D341Med (cell line): ENCODE measurements at regions not wholly inside any gene's neighbourhood (a gene's known extent, or its start where the extent isn't known, plus 50 kb on each side); places are given as distances from the start of the nearest gene placed in this dataset.
"Not testable (repeated sequence)": the region's sequence is repeated elsewhere in the genome, so short reads cannot be mapped to it uniquely, and the experiment has no call there.

Experiments used
- DNase-seq: peaks from one replicate; pipeline ENCODE4 v3.0.0; 2012; ENCODE audit warnings: low spot score

DNA sequence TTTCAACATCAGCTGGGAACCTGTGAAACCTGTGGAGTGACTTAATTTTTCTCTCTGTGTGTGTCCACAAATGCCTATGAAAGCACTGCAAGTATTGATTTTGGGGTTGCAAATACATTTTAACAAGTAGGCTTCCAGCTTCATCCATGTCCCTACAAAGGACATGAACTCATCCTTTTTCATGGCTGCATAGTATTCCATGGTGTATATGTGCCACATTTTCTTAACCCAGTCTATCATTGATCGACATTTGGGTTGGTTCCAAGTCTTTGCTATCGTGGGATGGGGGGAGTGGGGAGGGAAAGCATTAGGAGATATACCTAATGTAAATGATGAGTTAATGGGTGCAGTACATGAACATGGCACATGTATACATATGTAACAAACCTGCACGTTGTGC is 711.3 kb downstream of the LTN1 start:
- not testable (repeated sequence) for DNase-seq

DNA sequence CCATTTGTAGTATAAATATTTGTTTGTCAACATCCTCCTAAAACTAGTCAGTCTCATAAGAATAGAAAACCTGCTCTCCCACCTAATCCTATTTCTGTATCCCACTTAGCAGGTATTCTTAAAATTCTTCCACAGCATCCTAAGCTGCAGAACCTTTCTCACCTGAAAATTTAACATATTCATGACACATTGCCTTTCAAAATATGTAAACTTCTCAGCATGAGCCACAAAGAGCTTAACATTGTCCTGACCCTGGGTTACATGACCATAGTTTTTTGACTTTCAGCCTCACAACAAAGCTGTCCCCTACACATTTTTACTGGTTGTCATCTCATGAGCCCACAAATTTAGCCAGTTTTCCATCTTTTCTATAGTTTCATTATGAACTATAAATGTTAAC is 712.1 kb downstream of the LTN1 start:
- DNase-seq, result no peak

GRCh38 chr21:28277324-28277723 is 715.4 kb downstream of the LTN1 start:
- DNase-seq, result no peak

DNA sequence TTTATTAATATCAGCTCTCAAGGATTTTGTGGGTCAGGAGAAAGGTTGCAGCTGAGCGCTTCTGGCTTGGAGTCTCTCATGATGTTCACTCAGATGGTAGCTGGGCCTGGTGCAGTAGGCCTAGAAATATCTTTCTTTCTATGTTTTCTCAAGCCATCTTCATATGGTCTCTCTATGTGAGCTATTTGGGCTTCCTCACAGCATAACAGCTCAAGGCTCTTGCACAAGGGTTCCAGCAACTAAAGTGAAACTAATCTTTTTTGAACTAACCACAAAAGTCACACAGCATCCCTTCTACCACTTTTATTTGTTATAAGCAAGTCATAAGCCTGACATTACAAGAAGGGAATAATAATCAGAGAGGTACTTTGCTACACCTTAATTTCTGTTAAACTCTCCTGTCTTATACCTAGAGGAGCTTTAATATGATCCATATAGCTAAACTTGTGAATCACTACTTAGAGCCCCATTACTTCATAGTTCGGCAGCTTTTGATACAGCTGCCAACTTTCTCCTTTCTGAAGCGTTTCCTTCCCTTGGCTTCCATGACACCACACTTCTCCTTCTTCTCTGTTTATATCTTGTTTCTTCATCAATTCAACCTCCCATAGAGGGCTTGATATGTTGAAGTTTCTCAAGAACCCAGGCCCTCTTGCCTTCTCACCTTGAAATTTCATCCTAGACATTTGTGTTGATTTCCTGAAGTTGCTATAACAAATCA is 720.2 kb downstream of the LTN1 start:
- no peak for DNase-seq

DNA sequence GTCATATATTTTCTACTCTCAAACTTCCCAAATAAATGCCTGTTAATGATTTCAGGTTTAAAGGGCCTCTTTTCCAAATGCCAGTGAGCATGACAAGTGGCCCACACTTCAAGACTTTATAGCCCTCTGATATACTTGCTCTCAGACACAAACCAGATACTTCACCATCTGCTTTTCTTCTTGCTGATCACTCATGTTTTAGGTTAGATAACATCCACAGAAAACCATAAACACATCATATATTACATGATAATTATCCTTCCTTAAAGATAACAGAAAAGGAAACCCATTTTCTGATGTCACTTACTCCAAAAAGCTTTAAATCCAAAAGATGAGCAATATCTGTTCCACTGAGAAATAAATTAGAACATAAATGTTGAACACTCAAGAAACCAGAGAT is 723.5 kb downstream of the LTN1 start:
- DNase-seq, result no peak

- DNase-seq, result no peak
Measured at GRCh38 chr21:28268685-28269084, 724.0 kb downstream of the LTN1 start.

DNA sequence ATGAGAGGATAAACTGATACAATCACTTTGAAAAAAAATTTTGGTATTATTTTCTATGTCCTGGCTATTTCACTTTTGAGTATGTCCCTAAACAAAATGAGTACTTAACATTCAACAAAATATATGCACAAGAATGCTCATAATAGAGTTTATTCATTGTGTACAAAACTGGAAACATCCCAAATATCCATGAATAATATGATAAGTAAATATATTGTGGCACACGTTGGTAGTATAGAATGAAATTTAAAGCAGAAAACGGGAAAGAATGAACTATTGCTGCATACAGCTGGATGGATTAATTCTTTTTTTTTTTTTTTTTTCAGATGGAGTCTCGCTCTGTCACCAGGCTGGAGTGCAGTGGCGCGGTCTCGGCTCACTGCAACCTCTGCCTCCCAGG is 725.2 kb downstream of the LTN1 start:
- no peak for DNase-seq

DNA sequence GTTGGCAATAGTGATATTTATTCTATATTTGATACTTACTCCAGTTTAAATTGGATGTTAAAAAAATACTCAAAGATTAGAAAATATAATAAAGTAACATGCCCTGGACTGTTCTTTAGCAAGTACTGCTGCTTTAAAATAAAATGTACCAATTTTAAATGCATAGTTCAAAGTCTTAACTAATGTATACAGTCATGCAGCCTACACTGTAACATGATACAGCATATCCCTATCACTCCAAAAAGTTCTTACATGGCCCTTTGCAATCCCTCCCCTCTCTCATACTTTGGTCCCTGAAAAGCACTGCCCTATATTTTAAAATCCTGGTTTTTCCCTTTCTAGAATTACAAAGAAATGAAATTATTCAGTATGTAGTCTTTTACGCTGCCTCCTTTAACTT is 726.6 kb downstream of the LTN1 start:
- DNase-seq, result no peak

- no peak for DNase-seq
Measured at GRCh38 chr21:28263974-28264373, 728.7 kb downstream of the LTN1 start.

DNA sequence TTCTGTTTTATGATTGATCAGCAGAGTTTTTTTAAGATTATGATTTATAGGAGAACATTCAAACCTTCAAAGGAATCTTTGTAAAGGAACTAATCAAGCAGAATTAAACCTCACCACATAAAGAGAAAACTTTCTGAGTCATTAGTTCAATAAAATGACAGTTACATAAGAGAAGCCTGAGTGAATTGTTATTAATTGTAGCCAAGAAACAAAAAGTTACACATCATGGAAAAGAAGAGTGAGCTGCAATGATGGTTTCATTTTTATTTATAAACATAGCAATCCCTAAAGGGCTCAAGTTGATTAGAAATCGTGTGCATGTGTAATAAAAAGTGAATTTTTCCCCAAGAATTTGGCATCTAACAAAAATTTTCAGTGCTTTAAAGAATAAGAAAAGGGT is 731.4 kb downstream of the LTN1 start:
- DNase-seq, result no peak

- no peak for DNase-seq
Measured at GRCh38 chr21:28257276-28257675, 735.4 kb downstream of the LTN1 start.

- no peak for DNase-seq
Measured at GRCh38 chr21:28256837-28257236, 735.8 kb downstream of the LTN1 start.

DNA sequence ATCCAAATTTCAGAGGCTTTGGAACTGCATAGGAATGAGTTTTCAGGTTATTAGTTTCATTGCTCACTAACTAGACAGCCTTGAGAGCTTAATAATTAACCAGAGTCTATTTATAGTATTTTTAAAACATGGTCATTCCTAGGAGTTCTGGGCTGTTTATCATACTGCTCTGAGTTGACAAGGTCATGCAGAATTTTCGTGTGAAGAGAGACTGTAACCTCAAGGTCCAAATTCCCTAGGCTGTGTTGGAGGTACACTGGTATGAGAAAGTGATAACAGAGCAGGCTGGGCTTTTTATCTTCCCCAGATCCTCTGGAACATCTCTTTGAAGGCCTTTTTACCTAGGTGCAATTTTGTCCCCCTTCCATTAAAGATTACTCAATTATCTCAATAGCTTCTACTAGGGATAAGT is 736.3 kb downstream of the LTN1 start:
- DNase-seq, result no peak

- no peak for DNase-seq
Measured at GRCh38 chr21:28253961-28254360, 738.7 kb downstream of the LTN1 start.

- DNase-seq, result no peak
Measured at GRCh38 chr21:28253338-28253737, 739.3 kb downstream of the LTN1 start.

- DNase-seq, result no peak
Measured at GRCh38 chr21:28252928-28253327, 739.7 kb downstream of the LTN1 start.

- DNase-seq, result no peak
Measured at GRCh38 chr21:28250946-28251345, 741.7 kb downstream of the LTN1 start.

GRCh38 chr21:28247454-28248020 is 745.1 kb downstream of the LTN1 start:
- DNase-seq, result no peak

GRCh38 chr21:28240586-28240985 is 752.1 kb downstream of the LTN1 start:
- DNase-seq, result no peak

GRCh38 chr21:28239340-28239739 is 753.3 kb downstream of the LTN1 start:
- no peak for DNase-seq

DNA sequence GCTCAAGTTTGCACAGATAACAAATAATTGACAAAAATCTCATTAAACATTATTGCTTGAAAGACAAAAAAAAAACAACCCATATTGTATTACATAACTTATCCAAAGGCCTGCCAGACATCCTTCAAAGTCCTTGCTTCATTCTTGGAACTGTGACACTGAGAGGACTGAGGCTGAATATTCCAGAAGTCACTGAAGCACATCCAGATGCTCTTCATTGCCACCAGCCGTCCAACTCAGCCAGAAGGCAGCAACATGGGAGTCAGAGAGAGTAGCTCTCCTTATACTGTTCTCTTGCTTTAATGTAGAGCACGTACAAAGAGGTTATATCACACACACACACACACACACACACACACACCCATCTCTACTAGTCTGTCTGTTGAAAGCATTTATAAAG is 755.0 kb downstream of the LTN1 start:
- DNase-seq, result no peak

GRCh38 chr21:28235169-28235895 is 757.3 kb downstream of the LTN1 start:
- DNase-seq, result no peak

DNA sequence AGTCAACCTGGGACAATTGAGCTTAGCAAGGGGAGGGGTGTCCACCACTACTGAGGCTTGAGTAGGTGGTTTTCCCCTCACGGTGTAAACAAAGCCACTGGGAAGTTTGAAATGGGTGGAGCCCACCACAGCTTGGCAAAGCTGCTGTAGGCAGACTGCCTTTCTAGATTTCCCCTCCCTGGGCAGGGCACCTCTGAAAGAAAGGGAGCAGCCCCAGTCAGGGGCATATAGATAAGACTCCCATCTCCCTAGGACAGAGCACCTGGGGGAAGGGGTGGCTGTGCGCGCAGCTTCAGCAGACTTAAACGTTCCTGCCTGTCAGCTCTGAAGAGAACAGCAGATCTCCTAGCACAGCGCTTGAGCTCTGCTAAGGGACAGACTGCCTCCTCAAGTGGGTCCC is 758.4 kb downstream of the LTN1 start:
- DNase-seq, result no peak
